ENCODE measurements at regions not wholly inside any gene's neighbourhood (a gene's known extent, or its start where the extent isn't known, plus 50 kb on each side); places are given as distances from the start of the nearest gene placed in this dataset.

DNA sequence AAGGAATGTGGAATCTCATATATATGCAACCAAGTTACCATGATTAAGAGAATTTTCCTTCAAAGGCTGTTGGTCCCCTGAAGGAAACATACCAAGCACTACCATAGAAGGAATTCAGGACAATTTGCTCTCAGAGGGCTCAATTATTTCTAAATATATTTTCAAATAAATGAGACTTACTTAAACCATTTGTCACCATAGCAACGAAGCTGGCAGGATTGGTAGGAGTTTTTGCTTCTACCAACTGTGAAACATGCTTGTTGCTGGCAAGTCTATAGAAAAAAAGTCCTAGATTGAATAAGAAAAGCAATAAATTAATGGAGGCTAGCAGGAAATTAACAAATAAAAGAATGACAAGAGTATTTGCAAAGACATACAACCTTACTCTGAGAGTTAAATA lies 156.9 kb upstream of the NPSR1 start:
- intact Hi-C loops (cut with micrococcal nuclease): no loop called here
- Histone ChIP-seq H3K4me3 (no peak overlapping the region), H3K9me3 (replicated peaks) (no peaks in the 10 kb centered on the region), H3K4me1 (no peaks in the 10 kb centered on the region), H3K36me3 (no peaks in the 10 kb centered on the region), H3K27ac (replicated peaks) (no peak overlapping the region), H3K27me3 (ENCODE audit: low read depth) (no peaks in the 10 kb centered on the region)
- DNase-seq: no peak
- TF ChIP-seq CTCF (IDR thresholded peaks at IDR 0.05; ENCODE audit: borderline replicate concordance): no peak

DNA sequence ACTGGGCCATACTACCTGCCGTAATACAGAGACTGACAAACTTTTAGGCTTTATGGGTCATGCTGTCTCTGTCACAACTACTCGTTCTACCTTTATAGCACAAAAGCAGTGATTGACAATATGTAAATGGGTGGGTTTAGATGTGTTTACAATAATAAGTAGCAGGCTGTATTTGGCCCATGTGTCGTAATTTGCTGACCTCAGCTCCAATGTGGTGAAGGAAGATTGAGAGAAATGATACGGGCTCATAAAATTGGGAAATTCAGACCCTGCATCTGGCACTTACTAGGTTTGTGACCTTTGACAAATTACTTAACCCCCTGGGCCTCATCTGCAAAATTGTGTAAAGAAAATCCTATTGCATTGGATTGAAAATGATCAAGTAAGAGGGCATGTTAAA lies 150.8 kb upstream of the NPSR1 start:
- Histone ChIP-seq H3K27ac (replicated peaks) (no peak overlapping the region), H3K36me3 (no peaks in the 10 kb centered on the region), H3K27me3 (ENCODE audit: low read depth) (no peaks in the 10 kb centered on the region), H3K9me3 (replicated peaks) (peaks cover 23% of the 10 kb centered on the region), H3K4me3 (no peak overlapping the region), H3K4me1 (no peaks in the 10 kb centered on the region)
- DNase-seq: no peak
- no peak for TF ChIP-seq CTCF (IDR thresholded peaks at IDR 0.05; ENCODE audit: borderline replicate concordance)
- intact Hi-C loops (cut with micrococcal nuclease): no loop called here

GRCh38 chr7:34523226-34523918 lies 134.6 kb upstream of the NPSR1 start:
- no peaks in the 10 kb centered on the region for H3K27me3 ChIP-seq (ENCODE audit: low read depth)
- no peak for TF ChIP-seq CTCF (IDR thresholded peaks at IDR 0.05; ENCODE audit: borderline replicate concordance)
- no peaks in the 10 kb centered on the region for H3K4me1 ChIP-seq
- no peak overlapping the region for H3K4me3 ChIP-seq
- no peak for DNase-seq
- H3K9me3 ChIP-seq (replicated peaks): peaks cover 48% of the 10 kb centered on the region
- intact Hi-C loops (cut with micrococcal nuclease): no loop called here
- no peak overlapping the region for H3K27ac ChIP-seq (replicated peaks)
- no peaks in the 10 kb centered on the region for H3K36me3 ChIP-seq

DNA sequence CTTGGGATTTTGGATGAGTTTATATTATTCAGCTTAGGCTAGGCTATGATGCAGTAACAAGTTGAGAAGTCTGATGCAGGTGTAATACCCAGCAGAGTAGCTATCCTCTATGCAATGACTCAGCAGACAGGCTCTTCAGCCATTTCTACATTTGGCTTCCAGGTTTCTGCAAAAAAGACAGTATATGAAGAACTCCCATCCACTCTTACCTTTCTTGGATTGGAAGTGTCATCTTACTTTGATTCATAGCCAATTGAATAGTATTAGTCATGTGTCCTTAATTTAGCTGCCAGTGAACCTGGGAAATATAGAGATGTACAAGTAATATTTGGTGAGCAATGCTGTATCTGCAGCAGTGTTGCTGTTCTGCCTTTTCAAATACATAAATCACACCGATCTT lies 127.8 kb upstream of the NPSR1 start:
- Histone ChIP-seq H3K9me3 (replicated peaks) (peaks cover 23% of the 10 kb centered on the region), H3K27ac (replicated peaks) (no peak overlapping the region), H3K27me3 (ENCODE audit: low read depth) (no peaks in the 10 kb centered on the region), H3K4me3 (no peak overlapping the region), H3K36me3 (no peaks in the 10 kb centered on the region), H3K4me1 (no peaks in the 10 kb centered on the region)
- DNase-seq: no peak
- no peak for TF ChIP-seq CTCF (IDR thresholded peaks at IDR 0.05; ENCODE audit: borderline replicate concordance)
- intact Hi-C loops (cut with micrococcal nuclease): no loop called here

GRCh38 chr7:34539003-34539402 lies 119.0 kb upstream of the NPSR1 start:
- H3K27me3 ChIP-seq (ENCODE audit: low read depth): no peaks in the 10 kb centered on the region
- H3K9me3 ChIP-seq (replicated peaks): peaks cover 42% of the 10 kb centered on the region
- no peak overlapping the region for H3K4me3 ChIP-seq
- no peak for DNase-seq
- intact Hi-C loops (cut with micrococcal nuclease): no loop called here
- no peaks in the 10 kb centered on the region for H3K36me3 ChIP-seq
- H3K4me1 ChIP-seq: no peaks in the 10 kb centered on the region
- no peak overlapping the region for H3K27ac ChIP-seq (replicated peaks)
- TF ChIP-seq CTCF (IDR thresholded peaks at IDR 0.05; ENCODE audit: borderline replicate concordance): no peak
